GM12878 (cell line): ENCODE measurements at regions not wholly inside any gene's neighbourhood (a gene's known extent, or its start where the extent isn't known, plus 50 kb on each side); places are given as distances from the start of the nearest gene placed in this dataset.

ENCODE experiments used
- ATAC-seq: fragments of 200-7000 bp; cut with Tn5 transposase; 3 replicates; pipeline ENCODE4 v1.9.1; 2020; ENCODE audit warnings: mild to moderate bottlenecking, moderate library complexity
- BruUV-seq: library from RNA; stranded (reverse); fragments of 400-500 nt; replicated peaks from 2 replicates; lab custom pipeline; 2021; lab: Mats Ljungman, UMichigan
- CTCF ChIA-PET: fragments of 300-600 bp; sonication (Branson Sonifier 250); formaldehyde crosslinking; extraction: SDS; loops from one replicate; lab custom pipeline; 2021; ENCODE audit warnings: inconsistent platforms; lab: Yijun Ruan, JAX
- POLR2A ChIA-PET: fragments of 350-600 bp; formaldehyde crosslinking; extraction: SDS; loops from one replicate; lab custom pipeline; 2021; ENCODE audit warnings: inconsistent platforms; lab: Charles Lee
- RAD21 ChIA-PET: fragments of 300-600 bp; sonication (Branson Sonifier 250); formaldehyde crosslinking; loops from one replicate; lab custom pipeline; 2023; ENCODE audit warnings: antibody characterized with exemption; ENCODE audit not compliant: unreplicated experiment; lab: Charles Lee
- SMC1A ChIA-PET: fragments of 300-600 bp; sonication (Branson Sonifier 250); formaldehyde crosslinking; loops from one replicate; lab custom pipeline; 2023; ENCODE audit not compliant: unreplicated experiment, uncharacterized antibody; lab: Charles Lee
- DNase-seq: peaks from one replicate; pipeline ENCODE4 v3.0.0-alpha.2; 2011; ENCODE audit warnings: low read depth, low spot score
- FAIRE-seq: peaks from 3 replicates; lab custom pipeline; 2011; peaks lifted over from hg19 to GRCh38; lab: Jason Lieb, UNC
- H2AFZ ChIP-seq: 2 replicates; pipeline ENCODE4 v1.6.0; 2011; ENCODE audit warnings: low read depth, low read length, control low read depth; ENCODE audit not compliant: control insufficient read depth
- H3K27ac ChIP-seq: 2 replicates; pipeline ENCODE4 v1.5.1; 2011; ENCODE audit warnings: control low read depth; ENCODE audit not compliant: control insufficient read depth, insufficient read depth
- H3K27me3 ChIP-seq, 2 experiments: replicated peaks in 1 of 2; 2 replicates each; pipeline versions ENCODE4 v1.6.0 to v1.6.1; 2011; ENCODE audit warnings: low read length in 1 of 2; ENCODE audit not compliant: control insufficient read depth in 2 of 2, insufficient read depth in 2 of 2
- H3K36me3 ChIP-seq, 2 experiments: 2 replicates each; pipeline ENCODE4 v1.5.1; 2011; ENCODE audit warnings: low read length in 1 of 2; ENCODE audit not compliant: control insufficient read depth in 2 of 2, insufficient read depth in 2 of 2
- H3K4me1 ChIP-seq: 2 replicates; pipeline ENCODE4 v1.6.1; 2011; ENCODE audit warnings: mild to moderate bottlenecking, low read length, moderate library complexity, mixed read lengths; ENCODE audit not compliant: control insufficient read depth, insufficient read depth
- H3K4me2 ChIP-seq: 2 replicates; pipeline ENCODE4 v1.6.0; 2011; ENCODE audit warnings: control low read depth; ENCODE audit not compliant: control insufficient read depth, insufficient read depth
- H3K4me3 ChIP-seq: fragments of 200-600 bp; sonication (generic); 2 replicates; pipeline ENCODE4 v1.5.1; 2016
- H3K79me2 ChIP-seq: 2 replicates; pipeline ENCODE4 v1.6.0; 2011; ENCODE audit warnings: low read length; ENCODE audit not compliant: control insufficient read depth, insufficient read depth
- H3K9ac ChIP-seq: 2 replicates; pipeline ENCODE4 v1.8.0; 2011; ENCODE audit warnings: low read length, control low read depth, mixed read lengths; ENCODE audit not compliant: control insufficient read depth, insufficient read depth
- H3K9me3 ChIP-seq: replicated peaks from 3 replicates; pipeline ENCODE4 v1.5.1; 2011; ENCODE audit warnings: mild to moderate bottlenecking, low read length; ENCODE audit not compliant: control insufficient read depth, insufficient read depth
- H4K20me1 ChIP-seq: 2 replicates; pipeline ENCODE4 v1.6.0; 2011; ENCODE audit not compliant: control insufficient read depth, insufficient read depth
- HCFC1 ChIP-seq: fragments of 150-350 bp; IDR thresholded peaks from 2 replicates; pipeline ENCODE4 v1.6.1; 2014; ENCODE audit warnings: low read length
- NFXL1 ChIP-seq: fragments of 450-650 bp; IDR thresholded peaks from 2 replicates; pipeline ENCODE4 v1.6.1; 2017; ENCODE audit warnings: antibody characterized with exemption, mild to moderate bottlenecking, borderline replicate concordance
- SKIL ChIP-seq: fragments of 450-650 bp; IDR thresholded peaks from 2 replicates; pipeline ENCODE4 v1.6.1; 2017; ENCODE audit warnings: mild to moderate bottlenecking, low read depth, inconsistent platforms; ENCODE audit not compliant: poor library complexity, severe bottlenecking
- TAF1 ChIP-seq: IDR thresholded peaks from 2 replicates; pipeline ENCODE4 v1.6.1; 2011; ENCODE audit warnings: mild to moderate bottlenecking, low read depth, low read length, borderline replicate concordance
- ZNF687 ChIP-seq: fragments of 450-650 bp; IDR thresholded peaks from 2 replicates; pipeline ENCODE4 v1.6.1; 2017; ENCODE audit warnings: mild to moderate bottlenecking, moderate library complexity
- WGBS: methylation state at CpG from one replicate; pipeline ENCODE4 v1.1.6; 2016; ENCODE audit warnings: low lambda C conversion rate; ENCODE audit not compliant: insufficient replicate concordance, insufficient coverage; ENCODE audit errors: missing lambda C conversion rate; 5-methylcytosine and 5-hydroxymethylcytosine counted together
- in situ Hi-C: fragments of 300-500 bp; cut with MboI; formaldehyde crosslinking; loops from 9 replicates; pipeline ENCODE4 v1.14.3; 2018; ENCODE audit warnings: mixed read lengths
- intact Hi-C: fragments of 100-400 bp; cut with micrococcal nuclease; formaldehyde crosslinking; loops from one replicate; pipeline ENCODE4 v1.14.2; 2022; ENCODE audit not compliant: unreplicated experiment

GRCh38 chr2:12267042-12267441 lies 449.7 kb upstream of the TRIB2 start:
- H3K27ac ChIP-seq, result no peak overlapping the region

More at GRCh38 chr2:12267042-12267441, 449.7 kb upstream of the TRIB2 start:
- no peak for FAIRE-seq
- no peak overlapping the region for H3K4me2 ChIP-seq
- ChIA-PET SMC1A (no interaction called here), RAD21 (no interaction called here), CTCF (no interaction called here), POLR2A (no interaction called here)
- H4K20me1 ChIP-seq, result no peaks in the 10 kb centered on the region
- WGBS, result 62% methylated on average over 3 of the region's 3 CpGs
- H3K4me3 ChIP-seq, result no peak overlapping the region
- intact Hi-C loops, result no loop called here
- no peaks in the 10 kb centered on the region for H3K36me3 ChIP-seq
- H3K4me1 ChIP-seq, result peaks cover 2% of the 10 kb centered on the region
- no peaks in the 10 kb centered on the region for H3K27me3 ChIP-seq
- TF ChIP-seq SKIL, result no peak
- no peak for TF ChIP-seq NFXL1
- TF ChIP-seq HCFC1, result no peak
- no peak for TF ChIP-seq ZNF687
- TF ChIP-seq TAF1, result no peak
- no peaks in the 10 kb centered on the region for H3K9me3 ChIP-seq
- ATAC-seq, result no peak
- H2AFZ ChIP-seq, result no peak overlapping the region
- no TSS peak for BruUV-seq
- no peak for DNase-seq
- in situ Hi-C loops, result no loop called here
- H3K9ac ChIP-seq, result no peak overlapping the region
- no peaks in the 10 kb centered on the region for H3K79me2 ChIP-seq
